CD4-positive, alpha-beta T cell treated with Interleukin-6 for 4 hours (primary cell): ENCODE measurements at regions not wholly inside any gene's neighbourhood (a gene's known extent, or its start where the extent isn't known, plus 50 kb on each side); places are given as distances from the start of the nearest gene placed in this dataset.

Source experiments
- DNase-seq: peaks from one replicate; pipeline ENCODE4 v3.0.0-alpha.2; 2020; ENCODE audit warnings: mixed read lengths

- DNase-seq = peak; percentile 32
Measured at GRCh38 chr3:195001961-195002861, 268.7 kb downstream of the XXYLT1 start.

GRCh38 chr3:195003006-195003892 is 267.7 kb downstream of the XXYLT1 start:
- DNase-seq = no peak

- no peak for DNase-seq
Measured at GRCh38 chr3:195003893-195004289, 267.1 kb downstream of the XXYLT1 start.

- DNase-seq = no peak
Measured at GRCh38 chr3:195004512-195005250, 266.3 kb downstream of the XXYLT1 start.

- no peak for DNase-seq
Measured at GRCh38 chr3:195005251-195005620, 265.7 kb downstream of the XXYLT1 start.

- no peak for DNase-seq
Measured at GRCh38 chr3:195005759-195006510, 265.0 kb downstream of the XXYLT1 start.

GRCh38 chr3:195007151-195007550 is 263.8 kb downstream of the XXYLT1 start:
- DNase-seq = no peak

- no peak for DNase-seq
Measured at GRCh38 chr3:195007766-195008165, 263.2 kb downstream of the XXYLT1 start.

GRCh38 chr3:195008816-195009215 is 262.1 kb downstream of the XXYLT1 start:
- DNase-seq = no peak

- no peak for DNase-seq
Measured at GRCh38 chr3:195009616-195010015, 261.3 kb downstream of the XXYLT1 start.

GRCh38 chr3:195010551-195011100 is 260.3 kb downstream of the XXYLT1 start:
- DNase-seq = no peak

- no peak for DNase-seq
Measured at GRCh38 chr3:195011231-195011834, 259.6 kb downstream of the XXYLT1 start.

GRCh38 chr3:195012100-195012499 is 258.9 kb downstream of the XXYLT1 start:
- DNase-seq = no peak

GRCh38 chr3:195012571-195012970 is 258.4 kb downstream of the XXYLT1 start:
- no peak for DNase-seq

- DNase-seq = no peak
Measured at GRCh38 chr3:195013411-195014361, 257.3 kb downstream of the XXYLT1 start.

GRCh38 chr3:195015021-195015420 is 255.9 kb downstream of the XXYLT1 start:
- no peak for DNase-seq

GRCh38 chr3:195017151-195017550 is 253.8 kb downstream of the XXYLT1 start:
- no peak for DNase-seq
